ENCODE measurements at regions not wholly inside any gene's neighbourhood (a gene's known extent, or its start where the extent isn't known, plus 50 kb on each side); places are given as distances from the start of the nearest gene placed in this dataset.
"Not testable (repeated sequence)": the region's sequence is repeated elsewhere in the genome, so short reads cannot be mapped to it uniquely, and the experiment has no call there.

DNA sequence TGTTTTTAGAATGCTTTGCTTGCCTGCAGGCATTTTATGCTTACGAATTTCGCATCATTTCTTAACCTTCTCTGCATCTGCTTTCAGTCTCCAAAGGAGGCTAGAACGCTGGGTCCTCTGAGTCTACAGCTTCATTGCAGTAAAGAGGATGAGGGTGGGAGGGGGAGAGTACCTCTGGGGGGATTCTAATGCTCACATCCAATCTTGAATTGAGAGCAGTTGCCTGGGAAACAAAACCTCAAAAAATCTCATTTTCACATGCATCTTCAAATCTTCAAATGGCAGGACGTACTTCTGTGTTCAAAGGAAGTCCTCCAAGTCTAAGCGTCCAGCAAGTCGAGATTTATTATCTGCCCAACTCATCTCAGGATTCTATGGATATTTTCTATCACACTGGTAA lies 100.7 kb upstream of the PRKCQ start:
- TF ChIP-seq, protein P1, sequence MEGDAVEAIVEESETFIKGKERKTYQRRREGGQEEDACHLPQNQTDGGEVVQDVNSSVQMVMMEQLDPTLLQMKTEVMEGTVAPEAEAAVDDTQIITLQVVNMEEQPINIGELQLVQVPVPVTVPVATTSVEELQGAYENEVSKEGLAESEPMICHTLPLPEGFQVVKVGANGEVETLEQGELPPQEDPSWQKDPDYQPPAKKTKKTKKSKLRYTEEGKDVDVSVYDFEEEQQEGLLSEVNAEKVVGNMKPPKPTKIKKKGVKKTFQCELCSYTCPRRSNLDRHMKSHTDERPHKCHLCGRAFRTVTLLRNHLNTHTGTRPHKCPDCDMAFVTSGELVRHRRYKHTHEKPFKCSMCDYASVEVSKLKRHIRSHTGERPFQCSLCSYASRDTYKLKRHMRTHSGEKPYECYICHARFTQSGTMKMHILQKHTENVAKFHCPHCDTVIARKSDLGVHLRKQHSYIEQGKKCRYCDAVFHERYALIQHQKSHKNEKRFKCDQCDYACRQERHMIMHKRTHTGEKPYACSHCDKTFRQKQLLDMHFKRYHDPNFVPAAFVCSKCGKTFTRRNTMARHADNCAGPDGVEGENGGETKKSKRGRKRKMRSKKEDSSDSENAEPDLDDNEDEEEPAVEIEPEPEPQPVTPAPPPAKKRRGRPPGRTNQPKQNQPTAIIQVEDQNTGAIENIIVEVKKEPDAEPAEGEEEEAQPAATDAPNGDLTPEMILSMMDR (IDR thresholded peaks at IDR 0.05) = no peak
- H3K27ac ChIP-seq = no peak overlapping the region
- no peak for DNase-seq (ENCODE audit: low spot score in 2 of 2)
- H3K27me3 ChIP-seq = no peaks in the 10 kb centered on the region
- no peaks in the 10 kb centered on the region for H3K36me3 ChIP-seq
- H3K9me3 ChIP-seq = no peaks in the 10 kb centered on the region
- no peaks in the 10 kb centered on the region for H3K4me1 ChIP-seq
- no peak overlapping the region for H3K4me3 ChIP-seq
- intact Hi-C loops (cut with DNase I) = no loop called here

DNA sequence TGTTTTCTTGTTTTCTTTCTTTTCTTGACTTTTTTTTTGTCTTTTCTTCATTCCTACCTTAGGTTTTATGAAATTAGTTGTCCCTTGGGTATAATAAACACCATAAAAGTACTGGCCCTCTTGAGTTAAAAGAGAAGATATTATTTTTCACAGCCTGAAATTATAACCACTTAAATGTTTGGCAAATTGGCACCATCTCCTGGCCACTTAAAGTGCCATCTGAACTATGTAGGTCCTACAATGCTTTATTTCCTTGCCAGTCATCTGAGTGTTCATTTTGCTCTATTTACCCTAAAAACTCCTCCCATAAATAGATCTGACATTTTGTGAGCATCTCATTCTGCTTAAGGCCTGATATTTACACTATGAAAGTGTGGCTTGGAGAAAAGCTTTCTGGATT lies 98.9 kb upstream of the PRKCQ start:
- Histone ChIP-seq H3K36me3 (no peaks in the 10 kb centered on the region), H3K27me3 (no peaks in the 10 kb centered on the region), H3K9me3 (no peaks in the 10 kb centered on the region), H3K27ac (no peak overlapping the region), H3K4me1 (no peaks in the 10 kb centered on the region), H3K4me3 (no peak overlapping the region)
- TF ChIP-seq, protein P1 (IDR thresholded peaks at IDR 0.05) = no peak
- intact Hi-C loops (cut with DNase I) = loop anchor here (2.0 kb wide), 1 partner anchor 262 kb away; no protein-coding TSS in a partner anchor
- DNase-seq (ENCODE audit: low spot score in 2 of 2) = no peak

DNA sequence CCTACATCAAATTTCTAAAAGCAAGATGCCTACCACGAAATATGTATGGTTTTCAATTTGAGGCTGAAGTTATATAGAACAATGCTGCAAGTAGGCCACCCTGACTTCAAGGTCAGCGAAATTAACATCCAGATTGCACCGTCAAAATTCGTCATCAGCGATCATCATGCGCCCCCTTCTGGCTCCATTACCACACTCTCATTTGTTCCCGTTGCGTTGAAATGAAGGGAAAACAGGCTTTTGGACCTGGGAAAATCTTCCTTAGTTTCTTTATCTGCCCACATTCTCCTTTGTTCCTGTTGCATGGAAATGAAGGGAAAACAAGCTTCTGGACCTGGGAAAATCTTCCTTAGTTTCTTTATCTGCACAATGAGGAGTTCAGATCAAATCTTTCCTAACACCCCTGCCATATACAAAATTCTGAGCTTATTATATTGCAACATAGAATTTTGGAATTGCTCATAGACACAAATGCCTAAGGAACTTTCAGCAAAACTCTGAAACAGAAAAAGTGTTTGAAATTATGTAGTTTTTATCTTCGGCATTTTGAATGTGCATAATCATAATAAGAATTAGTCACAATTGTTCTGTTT lies 98.2 kb upstream of the PRKCQ start:
- Histone ChIP-seq H3K4me3 (no peak overlapping the region), H3K27me3 (no peaks in the 10 kb centered on the region), H3K9me3 (no peaks in the 10 kb centered on the region), H3K4me1 (no peaks in the 10 kb centered on the region), H3K27ac (no peak overlapping the region), H3K36me3 (no peaks in the 10 kb centered on the region)
- TF ChIP-seq, protein P1 (IDR thresholded peaks at IDR 0.05) = peak; percentile 39 to 63 (median 55)
- intact Hi-C loops (cut with DNase I) = loop anchor here (2.0 kb wide), 1 partner anchor 262 kb away; no protein-coding TSS in a partner anchor
- DNase-seq (ENCODE audit: low spot score in 2 of 2) = peak in 1 of 2 donors; percentile 70

DNA sequence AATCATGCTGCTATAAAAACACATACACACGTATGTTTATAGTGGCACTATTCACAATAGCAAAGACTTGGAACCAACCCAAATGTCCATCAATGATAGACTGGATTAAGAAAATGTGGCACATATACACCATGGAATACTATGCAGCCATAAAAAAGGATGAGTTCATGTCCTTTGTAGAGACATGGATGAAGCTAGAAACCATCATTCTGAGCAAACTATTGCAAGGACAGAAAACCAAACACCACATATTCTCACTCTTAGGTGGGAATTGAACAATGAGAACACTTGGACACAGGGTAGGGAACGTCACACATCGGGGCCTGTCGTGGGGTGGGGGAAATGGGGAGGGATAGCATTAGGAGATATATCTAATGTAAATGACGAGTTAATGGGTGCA lies 97.1 kb upstream of the PRKCQ start:
- H3K4me1 ChIP-seq; H3K36me3 ChIP-seq; H3K9me3 ChIP-seq; H3K4me3 ChIP-seq; H3K27me3 ChIP-seq; intact Hi-C loops (cut with DNase I); H3K27ac ChIP-seq; DNase-seq (ENCODE audit: low spot score in 2 of 2): not testable (repeated sequence)

DNA sequence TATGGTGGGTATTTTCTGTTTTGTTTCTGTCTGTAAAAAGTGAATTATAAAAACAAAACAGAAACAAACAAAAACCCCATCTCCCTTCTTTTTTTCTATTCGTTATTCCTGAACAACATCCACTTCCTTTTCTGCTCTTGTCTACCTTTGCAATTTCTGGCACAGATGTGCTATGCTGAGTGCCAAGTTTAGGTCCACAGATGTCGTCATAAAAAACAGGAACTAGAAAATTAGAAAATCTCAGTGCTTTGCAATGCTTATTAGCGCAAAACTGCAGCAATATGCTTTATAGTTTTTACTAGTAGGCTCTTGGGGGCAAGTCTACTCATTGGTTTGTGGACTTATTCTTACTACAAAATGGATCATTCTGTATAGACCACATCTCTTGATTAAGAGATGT lies 94.2 kb upstream of the PRKCQ start:
- no peak overlapping the region for H3K27ac ChIP-seq
- H3K9me3 ChIP-seq = no peaks in the 10 kb centered on the region
- H3K4me3 ChIP-seq = no peak overlapping the region
- H3K36me3 ChIP-seq = no peaks in the 10 kb centered on the region
- no peaks in the 10 kb centered on the region for H3K4me1 ChIP-seq
- intact Hi-C loops (cut with DNase I) = no loop called here
- TF ChIP-seq, protein P1 (IDR thresholded peaks at IDR 0.05) = no peak
- H3K27me3 ChIP-seq = no peaks in the 10 kb centered on the region
- no peak for DNase-seq (ENCODE audit: low spot score in 2 of 2)

DNA sequence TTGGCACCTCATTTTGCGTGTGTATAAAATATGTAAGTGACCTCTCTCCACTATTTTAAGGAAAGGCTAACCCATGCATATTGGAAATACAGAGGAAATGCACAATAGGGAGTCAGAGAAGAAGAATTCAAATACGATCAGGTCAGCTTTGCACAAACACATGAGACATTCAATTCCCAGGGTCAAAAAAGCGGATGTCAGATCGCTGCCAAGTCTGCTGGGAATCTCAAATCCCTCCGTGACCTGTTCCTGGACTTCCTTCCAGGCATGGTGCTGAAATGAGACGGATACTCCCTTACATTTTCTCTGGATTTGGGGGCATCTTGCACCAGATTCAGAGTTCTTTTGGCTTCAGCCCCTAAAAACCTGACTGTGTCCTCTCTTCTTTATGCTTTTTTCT lies 91.9 kb upstream of the PRKCQ start:
- TF ChIP-seq, protein P1 (IDR thresholded peaks at IDR 0.05) = no peak
- H3K27me3 ChIP-seq = no peaks in the 10 kb centered on the region
- intact Hi-C loops (cut with DNase I) = no loop called here
- no peaks in the 10 kb centered on the region for H3K9me3 ChIP-seq
- no peak overlapping the region for H3K27ac ChIP-seq
- H3K36me3 ChIP-seq = no peaks in the 10 kb centered on the region
- no peak overlapping the region for H3K4me3 ChIP-seq
- DNase-seq (ENCODE audit: low spot score in 2 of 2) = no peak
- H3K4me1 ChIP-seq = no peaks in the 10 kb centered on the region
